ENCODE measurements at regions not wholly inside any gene's neighbourhood (a gene's known extent, or its start where the extent isn't known, plus 50 kb on each side); places are given as distances from the start of the nearest gene placed in this dataset.

- TF ChIP-seq, protein P1, sequence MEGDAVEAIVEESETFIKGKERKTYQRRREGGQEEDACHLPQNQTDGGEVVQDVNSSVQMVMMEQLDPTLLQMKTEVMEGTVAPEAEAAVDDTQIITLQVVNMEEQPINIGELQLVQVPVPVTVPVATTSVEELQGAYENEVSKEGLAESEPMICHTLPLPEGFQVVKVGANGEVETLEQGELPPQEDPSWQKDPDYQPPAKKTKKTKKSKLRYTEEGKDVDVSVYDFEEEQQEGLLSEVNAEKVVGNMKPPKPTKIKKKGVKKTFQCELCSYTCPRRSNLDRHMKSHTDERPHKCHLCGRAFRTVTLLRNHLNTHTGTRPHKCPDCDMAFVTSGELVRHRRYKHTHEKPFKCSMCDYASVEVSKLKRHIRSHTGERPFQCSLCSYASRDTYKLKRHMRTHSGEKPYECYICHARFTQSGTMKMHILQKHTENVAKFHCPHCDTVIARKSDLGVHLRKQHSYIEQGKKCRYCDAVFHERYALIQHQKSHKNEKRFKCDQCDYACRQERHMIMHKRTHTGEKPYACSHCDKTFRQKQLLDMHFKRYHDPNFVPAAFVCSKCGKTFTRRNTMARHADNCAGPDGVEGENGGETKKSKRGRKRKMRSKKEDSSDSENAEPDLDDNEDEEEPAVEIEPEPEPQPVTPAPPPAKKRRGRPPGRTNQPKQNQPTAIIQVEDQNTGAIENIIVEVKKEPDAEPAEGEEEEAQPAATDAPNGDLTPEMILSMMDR (IDR thresholded peaks at IDR 0.05): no peak
- no peak for TF ChIP-seq POLR2A (IDR thresholded peaks at IDR 0.05)
Measured at GRCh38 chr10:47098238-47098637, 187.0 kb downstream of the PTPN20 start.
